Posterior cingulate gyrus (tissue), 11 donors: ENCODE measurements at regions not wholly inside any gene's neighbourhood (a gene's known extent, or its start where the extent isn't known, plus 50 kb on each side); places are given as distances from the start of the nearest gene placed in this dataset.

ENCODE experiments used
- DNase-seq, 10 donors: peaks; one replicate each; pipeline versions ENCODE4 v3.0.0 to v3.0.0-alpha.2; 2020 to 2021; ENCODE audit warnings: mixed read lengths in 3 of 10
- intact Hi-C: fragments of 100-400 bp; cut with DNase I; formaldehyde crosslinking; loops from one replicate; pipeline ENCODE4 v1.15.1; 2023

DNA sequence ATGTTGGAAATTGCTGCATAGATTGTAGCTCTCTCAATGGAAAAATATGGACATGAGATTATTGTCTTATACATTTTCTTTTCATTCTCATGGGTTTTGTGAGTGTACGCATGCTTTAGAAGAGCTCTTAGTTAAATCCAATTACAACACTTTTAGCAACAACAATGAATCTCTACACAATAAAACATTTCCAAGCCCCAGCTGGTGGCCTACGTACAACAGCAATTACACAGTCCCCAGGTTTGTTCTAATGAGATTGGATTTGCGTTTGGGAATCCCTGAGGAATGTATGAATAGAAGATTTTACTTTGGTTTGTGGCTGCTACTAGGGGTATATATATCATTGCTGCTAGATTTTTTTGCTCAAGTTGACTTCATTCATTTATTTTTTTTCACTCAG is 98.6 kb downstream of the FHDC1 start:
- DNase-seq: no peak

GRCh38 chr4:153036931-153037482 is 100.9 kb downstream of the FHDC1 start:
- DNase-seq: no peak
- intact Hi-C loops: no loop called here

More for the DNA sequence above, 98.6 kb downstream of the FHDC1 start:
- intact Hi-C loops: no loop called here

DNA sequence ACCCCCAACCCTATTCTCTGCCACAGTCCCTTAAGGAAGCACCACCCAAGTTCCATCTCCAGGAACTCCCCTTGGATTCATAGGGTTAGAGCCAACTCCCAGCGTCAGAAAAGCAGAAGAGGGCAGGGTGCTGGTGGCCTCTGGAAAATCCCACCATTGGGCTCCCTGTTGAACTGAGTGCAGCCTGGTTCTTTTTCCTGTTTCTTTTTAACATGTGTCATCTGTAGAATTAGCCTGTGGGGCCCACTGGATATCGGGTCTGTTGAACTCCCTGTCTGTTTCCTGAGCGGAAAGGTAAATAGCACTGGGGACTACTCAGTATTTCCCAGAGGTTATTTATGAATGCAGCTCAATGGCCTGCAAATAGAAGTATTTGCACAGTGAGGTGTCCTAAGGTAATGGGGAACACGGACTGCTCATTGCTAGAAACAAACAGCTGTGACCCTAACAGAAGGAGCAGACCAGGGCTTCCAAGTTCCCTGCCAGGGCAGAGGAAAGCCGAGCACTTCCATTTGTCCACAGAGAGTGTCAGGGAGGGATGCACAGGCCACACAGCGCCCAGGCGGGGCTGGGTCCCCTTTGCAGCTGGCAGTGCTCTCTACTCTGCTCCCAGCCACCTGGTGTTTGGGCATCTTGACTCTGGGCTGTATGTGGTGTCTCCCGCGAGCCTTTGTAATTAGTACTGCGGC is 102.6 kb downstream of the FHDC1 start:
- no peak for DNase-seq
- intact Hi-C loops: loop anchor here (2.0 kb wide), 1 partner anchor 50 kb away; no protein-coding TSS in a partner anchor

- intact Hi-C loops: loop anchor here (2.0 kb wide), 1 partner anchor 51 kb away; no protein-coding TSS in a partner anchor
- DNase-seq: no peak
Observed at GRCh38 chr4:153039542-153040185, 103.5 kb downstream of the FHDC1 start.

GRCh38 chr4:153040677-153041076 is 104.6 kb downstream of the FHDC1 start:
- intact Hi-C loops: no loop called here

GRCh38 chr4:153044036-153044435 is 107.9 kb downstream of the FHDC1 start:
- DNase-seq: no peak
- intact Hi-C loops: no loop called here

More at GRCh38 chr4:153040677-153041076, 104.6 kb downstream of the FHDC1 start:
- DNase-seq: no peak

- intact Hi-C loops: no loop called here
- DNase-seq: no peak
Observed at GRCh38 chr4:153045111-153045982, 109.2 kb downstream of the FHDC1 start.

GRCh38 chr4:153058671-153059060 is 122.5 kb downstream of the FHDC1 start:
- intact Hi-C loops: no loop called here
- no peak for DNase-seq

GRCh38 chr4:153060196-153060595 is 124.1 kb downstream of the FHDC1 start:
- intact Hi-C loops: no loop called here
- no peak for DNase-seq

DNA sequence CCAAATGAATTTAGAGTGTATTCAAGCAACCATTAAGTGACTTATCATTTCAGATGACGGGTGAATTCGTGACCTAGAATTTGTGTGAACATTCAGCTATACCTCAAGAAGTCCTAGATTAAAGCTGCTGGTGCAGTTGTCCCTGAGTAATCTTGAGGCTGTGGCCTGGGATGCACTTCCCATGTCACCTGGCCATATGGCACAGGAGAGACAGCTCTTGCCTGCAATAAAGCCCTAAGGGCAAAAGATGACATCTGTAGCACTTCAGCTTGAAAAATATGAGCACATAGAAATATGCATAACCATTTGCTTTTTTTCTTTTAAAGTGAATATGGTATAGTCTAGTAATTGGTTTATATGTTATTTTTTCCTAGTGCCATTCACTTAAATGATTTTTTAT is 125.8 kb downstream of the FHDC1 start:
- intact Hi-C loops: no loop called here
- no peak for DNase-seq

GRCh38 chr4:153062652-153063168 is 126.6 kb downstream of the FHDC1 start:
- intact Hi-C loops: no loop called here
- no peak for DNase-seq

DNA sequence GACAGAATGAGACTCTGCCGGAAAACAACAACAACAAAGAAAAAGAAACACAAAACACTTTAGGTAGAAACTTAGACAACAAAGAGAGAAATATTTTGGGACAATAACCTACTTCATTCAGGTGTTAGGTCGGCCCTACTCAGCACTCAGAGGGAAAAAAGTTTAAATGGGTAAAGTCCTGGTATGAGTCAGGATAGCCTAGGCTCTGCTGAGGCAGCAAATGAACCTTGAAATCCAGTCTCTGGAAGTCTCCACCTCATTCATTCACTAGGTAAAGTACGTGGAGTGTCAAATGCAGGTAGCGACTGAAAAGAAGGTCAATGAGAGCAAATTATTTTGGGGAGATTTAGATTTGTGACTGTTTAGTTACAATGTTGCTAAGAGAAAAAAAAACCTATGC is 127.4 kb downstream of the FHDC1 start:
- DNase-seq: no peak
- intact Hi-C loops: no loop called here

GRCh38 chr4:153064571-153064970 is 128.4 kb downstream of the FHDC1 start:
- DNase-seq: peak in 1 of 10 donors; percentile 74
- intact Hi-C loops: no loop called here

- intact Hi-C loops: no loop called here
- DNase-seq: no peak
Observed at GRCh38 chr4:153065276-153065675, 129.2 kb downstream of the FHDC1 start.

DNA sequence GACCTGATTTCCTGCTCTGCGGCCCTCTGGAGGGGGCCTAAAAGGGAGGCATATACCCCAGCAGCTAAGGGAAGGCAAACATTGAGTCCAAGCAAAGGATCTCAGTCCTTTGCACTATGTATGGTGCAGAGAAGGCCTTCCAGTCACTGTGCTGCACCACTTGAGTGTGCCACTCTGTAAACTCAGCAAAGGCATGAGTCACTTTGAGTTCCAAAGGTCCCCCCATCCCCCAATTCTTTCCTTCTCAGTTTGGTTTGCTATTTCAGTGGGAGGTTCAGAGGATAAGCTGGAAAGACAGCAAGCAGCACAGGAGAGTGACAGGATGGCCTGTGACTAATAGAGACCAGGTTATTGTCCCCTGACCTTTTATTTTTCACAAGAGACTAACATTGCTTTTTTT is 131.3 kb downstream of the FHDC1 start:
- DNase-seq: no peak
- intact Hi-C loops: no loop called here

GRCh38 chr4:153068751-153069150 is 132.6 kb downstream of the FHDC1 start:
- DNase-seq: no peak
- intact Hi-C loops: no loop called here

GRCh38 chr4:153071958-153072598 is 132.2 kb upstream of the TRIM2 start:
- intact Hi-C loops: no loop called here
- no peak for DNase-seq

- no peak for DNase-seq
- intact Hi-C loops: no loop called here
Observed at GRCh38 chr4:153072661-153073060, 131.6 kb upstream of the TRIM2 start.

- intact Hi-C loops: no loop called here
- no peak for DNase-seq
Observed at GRCh38 chr4:153074486-153074885, 129.8 kb upstream of the TRIM2 start.

GRCh38 chr4:153074936-153075630 is 129.2 kb upstream of the TRIM2 start:
- no peak for DNase-seq
- intact Hi-C loops: no loop called here
